ENCODE measurements at regions not wholly inside any gene's neighbourhood (a gene's known extent, or its start where the extent isn't known, plus 50 kb on each side); places are given as distances from the start of the nearest gene placed in this dataset.
A peak's percentile ranks its signal among the peaks of the same experiment; 100 is the strongest.

DNA sequence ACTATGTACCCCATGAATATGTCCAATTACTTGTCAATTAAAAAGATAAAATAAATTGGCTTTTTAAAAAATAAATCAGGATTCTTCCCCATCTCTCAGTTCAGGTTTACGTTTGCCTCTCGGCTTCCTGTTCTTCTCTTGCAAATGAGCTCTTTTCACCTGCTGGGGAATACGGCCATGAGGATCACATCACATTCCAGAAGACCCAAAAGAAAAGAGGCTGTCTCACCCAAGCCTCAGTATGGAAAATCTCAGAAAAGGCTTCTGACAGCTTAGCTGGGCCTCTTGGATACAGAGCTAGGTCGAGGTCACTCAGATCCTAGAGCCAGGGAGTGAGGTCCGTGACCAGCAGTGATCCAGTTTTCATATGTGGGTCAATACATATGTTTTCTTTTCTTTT is 171.2 kb upstream of the SDK2 start:
- Mint-ChIP-seq H3K27me3 (no peaks in the 10 kb centered on the region), H3K4me1 (no peaks in the 10 kb centered on the region), H3K27ac (no peak overlapping the region), H3K36me3 (no peaks in the 10 kb centered on the region), H3K9me3 (peaks cover 0 to 10% (median 0%) of the 10 kb centered on the region in 3 donors), H3K4me3 (no peak overlapping the region)

GRCh38 chr17:73819440-73820395 is 175.5 kb upstream of the SDK2 start:
- no peak overlapping the region for H3K27ac Mint-ChIP-seq
- peaks cover 6% of the 10 kb centered on the region for H3K27me3 Mint-ChIP-seq
- H3K4me1 Mint-ChIP-seq, result no peaks in the 10 kb centered on the region
- no peaks in the 10 kb centered on the region for H3K36me3 Mint-ChIP-seq
- H3K9me3 Mint-ChIP-seq, result peaks cover 0 to 10% (median 2%) of the 10 kb centered on the region in 3 donors
- H3K4me3 Mint-ChIP-seq, result no peak overlapping the region

DNA sequence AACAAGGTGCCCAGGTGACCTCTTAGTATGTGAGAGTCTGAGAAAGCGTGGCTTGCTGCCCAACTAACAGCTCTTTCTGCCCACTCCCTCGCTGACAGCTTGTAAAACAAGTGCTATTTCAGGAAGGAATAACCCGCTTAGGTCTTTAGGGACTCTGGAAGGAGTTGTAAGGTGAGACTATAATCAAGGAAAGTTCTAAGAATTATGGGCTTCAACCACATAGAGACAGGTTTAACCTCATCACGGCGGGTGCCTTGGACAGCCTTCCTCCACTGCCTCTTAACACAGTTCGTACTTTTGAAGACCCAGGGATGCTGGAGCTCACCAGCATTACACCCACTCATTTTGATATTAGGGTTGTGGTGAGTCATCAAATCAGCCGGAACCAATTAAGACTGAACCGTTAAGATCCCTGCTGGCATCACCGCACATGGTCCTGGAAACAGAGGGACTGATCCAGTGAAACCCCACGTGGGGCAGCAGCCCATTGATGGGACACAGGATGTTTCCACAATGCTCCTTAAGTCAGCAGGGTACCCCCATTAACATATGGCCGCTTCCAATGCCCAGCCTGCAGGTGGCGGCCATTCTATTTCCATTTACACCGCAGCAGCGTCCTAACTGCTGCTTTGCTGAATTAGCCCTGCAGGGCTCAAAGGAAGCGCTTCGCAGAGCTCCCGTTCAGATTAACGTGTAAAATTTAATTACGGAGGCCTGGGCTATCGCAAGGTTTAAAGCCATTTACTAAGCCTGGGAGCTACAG is 176.6 kb upstream of the SDK2 start:
- H3K4me3 Mint-ChIP-seq, result no peak overlapping the region
- peaks cover 6% of the 10 kb centered on the region for H3K27me3 Mint-ChIP-seq
- no peaks in the 10 kb centered on the region for H3K36me3 Mint-ChIP-seq
- H3K9me3 Mint-ChIP-seq, result peaks cover 0 to 10% (median 2%) of the 10 kb centered on the region in 3 donors
- H3K4me1 Mint-ChIP-seq, result no peaks in the 10 kb centered on the region
- H3K27ac Mint-ChIP-seq, result no peak overlapping the region

DNA sequence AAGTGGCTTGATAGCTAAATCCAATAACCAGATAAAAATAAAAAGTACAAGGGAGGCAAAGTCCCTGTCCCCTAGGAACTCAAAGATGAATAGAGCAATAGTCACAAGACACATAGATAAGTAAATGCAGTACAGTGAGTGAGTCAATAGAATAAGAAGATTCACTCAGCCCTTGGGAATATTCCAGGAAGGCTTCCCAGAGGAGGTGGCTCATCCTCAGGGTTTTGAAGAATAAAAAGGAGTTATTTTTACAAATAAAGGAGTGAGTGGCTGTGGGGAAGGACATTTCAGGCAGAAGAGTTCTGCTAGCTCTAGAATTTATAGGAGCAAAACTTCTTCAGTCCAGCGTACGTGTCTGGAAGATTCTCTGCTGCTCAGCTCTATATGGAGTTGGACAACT is 177.4 kb upstream of the SDK2 start:
- Mint-ChIP-seq H3K27me3 (peaks cover 7% of the 10 kb centered on the region), H3K4me1 (no peaks in the 10 kb centered on the region), H3K4me3 (no peak overlapping the region), H3K9me3 (peaks cover 0 to 10% (median 2%) of the 10 kb centered on the region in 3 donors), H3K36me3 (no peaks in the 10 kb centered on the region), H3K27ac (no peak overlapping the region)

- Mint-ChIP-seq H3K27me3 (peaks cover 7% of the 10 kb centered on the region), H3K36me3 (no peaks in the 10 kb centered on the region), H3K4me1 (no peaks in the 10 kb centered on the region), H3K4me3 (no peak overlapping the region), H3K9me3 (peaks cover 0 to 10% (median 2%) of the 10 kb centered on the region in 3 donors), H3K27ac (no peak overlapping the region)
Observed at GRCh38 chr17:73822371-73822770, 178.1 kb upstream of the SDK2 start.

- H3K4me3 Mint-ChIP-seq, result no peak overlapping the region
- H3K27ac Mint-ChIP-seq, result no peak overlapping the region
- peaks cover 7% of the 10 kb centered on the region for H3K27me3 Mint-ChIP-seq
- peaks cover 0 to 3% (median 0%) of the 10 kb centered on the region in 3 donors for H3K4me1 Mint-ChIP-seq
- no peaks in the 10 kb centered on the region for H3K36me3 Mint-ChIP-seq
- H3K9me3 Mint-ChIP-seq, result peaks cover 0 to 2% (median 2%) of the 10 kb centered on the region in 3 donors
Observed at GRCh38 chr17:73823684-73824083, 179.4 kb upstream of the SDK2 start.

- Mint-ChIP-seq H3K9me3 (peaks cover 0 to 2% (median 0%) of the 10 kb centered on the region in 3 donors), H3K27me3 (peaks cover 7% of the 10 kb centered on the region), H3K4me3 (no peak overlapping the region), H3K4me1 (peaks cover 0 to 3% (median 0%) of the 10 kb centered on the region in 3 donors), H3K27ac (no peak overlapping the region), H3K36me3 (no peaks in the 10 kb centered on the region)
Observed at GRCh38 chr17:73824321-73824720, 180.1 kb upstream of the SDK2 start.

DNA sequence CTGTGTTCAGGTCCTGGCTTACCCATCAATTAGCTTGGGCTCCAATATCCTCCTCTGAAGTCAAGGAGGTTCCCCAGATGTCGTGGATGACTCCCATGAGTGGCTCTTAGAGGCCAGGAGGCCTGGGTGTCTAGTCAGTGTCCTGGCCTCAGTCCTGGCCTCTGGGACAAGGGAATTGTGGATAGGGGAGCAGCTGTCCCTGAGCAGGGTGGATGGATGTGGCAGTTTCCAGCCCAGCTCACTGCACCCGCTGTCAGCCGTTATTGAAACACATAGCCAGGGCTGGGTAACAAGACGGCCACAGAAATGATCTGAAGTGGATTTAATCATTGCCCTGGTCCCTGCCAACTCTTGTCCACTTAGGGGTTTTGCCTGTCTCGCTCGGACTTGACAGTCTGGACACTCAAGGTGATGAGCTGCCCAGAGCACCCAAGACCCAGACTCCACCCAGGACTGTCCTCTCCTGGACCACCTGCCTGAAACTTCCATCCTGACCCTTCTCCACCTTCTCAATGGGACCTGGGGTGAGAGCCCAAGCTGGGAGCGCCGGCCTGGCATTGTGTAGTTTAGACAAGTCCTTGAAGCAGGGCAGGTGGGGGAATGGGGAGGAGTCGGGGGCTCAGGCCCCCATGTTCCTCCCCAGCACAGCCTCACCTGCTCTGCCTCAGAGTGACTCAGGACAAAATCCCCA is 182.1 kb upstream of the SDK2 start:
- Mint-ChIP-seq H3K4me3 (no peak overlapping the region), H3K27ac (no peak overlapping the region), H3K4me1 (peaks cover 0 to 3% (median 0%) of the 10 kb centered on the region in 3 donors), H3K27me3 (peaks cover 7% of the 10 kb centered on the region), H3K9me3 (peaks cover 0 to 2% (median 0%) of the 10 kb centered on the region in 3 donors), H3K36me3 (no peaks in the 10 kb centered on the region)

- Mint-ChIP-seq H3K4me1 (peaks cover 0 to 3% (median 0%) of the 10 kb centered on the region in 3 donors), H3K27ac (no peak overlapping the region), H3K4me3 (no peak overlapping the region), H3K36me3 (no peaks in the 10 kb centered on the region), H3K9me3 (peaks cover 0 to 2% (median 0%) of the 10 kb centered on the region in 3 donors), H3K27me3 (peaks cover 5% of the 10 kb centered on the region)
Observed at GRCh38 chr17:73826872-73827228, 182.6 kb upstream of the SDK2 start.

- H3K36me3 Mint-ChIP-seq, result no peaks in the 10 kb centered on the region
- peak overlapping the region in 1 of 3 donors; percentile 71 for H3K27ac Mint-ChIP-seq
- H3K4me3 Mint-ChIP-seq, result no peak overlapping the region
- peaks cover 0 to 2% (median 1%) of the 10 kb centered on the region in 3 donors for H3K9me3 Mint-ChIP-seq
- peaks cover 0 to 3% (median 0%) of the 10 kb centered on the region in 3 donors for H3K4me1 Mint-ChIP-seq
- H3K27me3 Mint-ChIP-seq, result peaks cover 1% of the 10 kb centered on the region
Observed at GRCh38 chr17:73827627-73828291, 183.5 kb upstream of the SDK2 start.

- no peak overlapping the region for H3K4me3 Mint-ChIP-seq
- no peaks in the 10 kb centered on the region for H3K36me3 Mint-ChIP-seq
- H3K4me1 Mint-ChIP-seq, result peaks cover 0 to 3% (median 0%) of the 10 kb centered on the region in 3 donors
- peaks cover 1% of the 10 kb centered on the region for H3K27me3 Mint-ChIP-seq
- H3K27ac Mint-ChIP-seq, result no peak overlapping the region
- peaks cover 0 to 1% (median 0%) of the 10 kb centered on the region in 3 donors for H3K9me3 Mint-ChIP-seq
Observed at GRCh38 chr17:73829676-73830280, 185.5 kb upstream of the SDK2 start.

DNA sequence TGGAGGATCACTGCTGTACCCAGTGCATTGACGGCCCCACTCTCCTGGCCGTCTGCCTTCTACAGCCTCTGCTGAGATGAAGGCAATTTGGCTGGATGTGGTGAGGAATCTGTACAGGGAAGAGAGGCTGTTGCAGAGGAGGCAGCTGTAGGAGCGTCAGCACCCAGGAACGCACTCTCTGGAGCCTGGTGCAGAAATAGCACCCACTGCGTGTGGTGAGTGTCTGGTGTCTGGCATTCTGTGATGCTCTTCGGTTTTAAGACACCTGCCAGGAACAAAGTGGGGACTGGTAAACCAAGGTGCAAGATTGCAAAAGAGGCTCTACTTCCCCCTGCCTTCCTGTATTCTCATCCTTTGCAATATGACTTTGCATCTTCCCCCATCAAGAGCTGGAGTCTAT is 187.5 kb upstream of the SDK2 start:
- H3K4me1 Mint-ChIP-seq, result peaks cover 0 to 3% (median 0%) of the 10 kb centered on the region in 3 donors
- H3K4me3 Mint-ChIP-seq, result no peak overlapping the region
- H3K27me3 Mint-ChIP-seq, result peaks cover under 1% of the 10 kb centered on the region
- no peak overlapping the region for H3K27ac Mint-ChIP-seq
- peaks cover 0 to 3% (median 3%) of the 10 kb centered on the region in 3 donors for H3K9me3 Mint-ChIP-seq
- H3K36me3 Mint-ChIP-seq, result no peaks in the 10 kb centered on the region

DNA sequence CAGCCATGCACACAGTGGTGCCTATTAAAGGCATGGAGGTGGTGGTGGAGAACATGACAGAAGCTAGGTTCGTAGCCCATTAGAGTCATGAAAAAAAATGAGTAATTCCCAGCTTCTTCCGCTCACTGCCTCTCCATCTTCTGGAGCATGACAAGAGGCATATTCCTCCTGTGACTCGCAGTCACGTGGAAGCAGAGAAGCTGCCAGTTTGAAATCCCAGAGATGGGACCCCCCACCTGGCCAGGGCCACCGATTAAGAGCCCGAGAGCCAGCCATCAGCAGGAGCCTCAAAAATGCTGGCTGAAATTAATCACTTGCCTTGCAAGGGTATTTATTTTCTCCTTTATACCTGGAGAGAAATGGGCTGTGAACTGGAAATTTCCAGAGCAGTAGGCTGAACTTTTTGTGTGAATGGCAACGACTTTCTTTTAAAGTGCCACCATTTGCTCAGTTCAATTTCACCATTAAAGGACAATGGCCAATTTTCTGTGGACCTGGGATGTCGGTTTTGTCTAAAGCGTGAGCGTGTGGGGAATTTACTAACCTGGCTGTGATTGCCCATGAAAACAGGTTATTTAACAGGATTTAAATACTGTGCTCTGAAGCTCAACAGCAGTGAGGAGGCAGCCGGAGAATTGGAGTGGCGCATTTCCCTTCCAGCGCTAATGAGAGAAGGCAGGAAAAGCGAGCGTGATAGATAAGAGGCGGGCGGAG is 189.7 kb upstream of the SDK2 start:
- H3K4me3 Mint-ChIP-seq, result no peak overlapping the region
- H3K27ac Mint-ChIP-seq, result no peak overlapping the region
- no peaks in the 10 kb centered on the region for H3K36me3 Mint-ChIP-seq
- peaks cover 2 to 9% (median 5%) of the 10 kb centered on the region in 3 donors for H3K9me3 Mint-ChIP-seq
- H3K27me3 Mint-ChIP-seq, result peaks cover 2% of the 10 kb centered on the region
- H3K4me1 Mint-ChIP-seq, result no peaks in the 10 kb centered on the region
